ENCODE measurements at regions not wholly inside any gene's neighbourhood (a gene's known extent, or its start where the extent isn't known, plus 50 kb on each side); places are given as distances from the start of the nearest gene placed in this dataset.

- H3K4me3 ChIP-seq (ENCODE audit: low read length), result no peak overlapping the region
- no peak for DNase-seq (ENCODE audit: low read depth)
- no peak for TF ChIP-seq CTCF (IDR thresholded peaks at IDR 0.05; ENCODE audit: insufficient read depth, low read depth, low read length, missing control alignments)
These were observed 127.3 kb upstream of the BOD1 start for GRCh38 chr5:173743641-173744343.

GRCh38 chr5:173744551-173744950, 128.1 kb upstream of the BOD1 start:
- H3K4me3 ChIP-seq (ENCODE audit: low read length), result no peak overlapping the region

GRCh38 chr5:173745123-173745522, 128.7 kb upstream of the BOD1 start:
- H3K4me3 ChIP-seq (ENCODE audit: low read length), result no peak overlapping the region
- TF ChIP-seq CTCF (IDR thresholded peaks at IDR 0.05; ENCODE audit: insufficient read depth, low read depth, low read length, missing control alignments), result no peak
- DNase-seq (ENCODE audit: low read depth), result no peak

More at GRCh38 chr5:173744551-173744950, 128.1 kb upstream of the BOD1 start:
- DNase-seq (ENCODE audit: low read depth), result no peak
- no peak for TF ChIP-seq CTCF (IDR thresholded peaks at IDR 0.05; ENCODE audit: insufficient read depth, low read depth, low read length, missing control alignments)

DNA sequence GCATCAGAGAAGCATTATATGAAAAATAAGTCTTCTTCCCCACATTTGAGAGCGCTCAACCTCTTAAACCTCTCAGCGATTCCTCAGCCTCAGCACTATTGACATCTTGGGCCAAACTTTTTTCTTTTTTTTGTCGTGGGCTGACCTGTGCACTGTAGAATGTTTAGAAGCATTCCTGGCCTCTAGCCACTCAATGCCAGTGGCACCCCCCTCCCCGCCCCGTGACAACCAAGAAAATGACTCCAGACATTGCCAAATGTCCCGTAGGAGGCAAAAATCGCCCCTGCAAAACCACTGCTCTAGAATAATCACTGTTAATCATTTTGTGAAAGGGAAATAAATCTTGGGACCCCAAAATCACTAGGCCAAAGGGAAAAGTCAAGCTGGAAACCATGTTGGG, 129.1 kb upstream of the BOD1 start:
- no peak overlapping the region for H3K4me3 ChIP-seq (ENCODE audit: low read length)
- DNase-seq (ENCODE audit: low read depth), result no peak
- TF ChIP-seq CTCF (IDR thresholded peaks at IDR 0.05; ENCODE audit: insufficient read depth, low read depth, low read length, missing control alignments), result no peak

DNA sequence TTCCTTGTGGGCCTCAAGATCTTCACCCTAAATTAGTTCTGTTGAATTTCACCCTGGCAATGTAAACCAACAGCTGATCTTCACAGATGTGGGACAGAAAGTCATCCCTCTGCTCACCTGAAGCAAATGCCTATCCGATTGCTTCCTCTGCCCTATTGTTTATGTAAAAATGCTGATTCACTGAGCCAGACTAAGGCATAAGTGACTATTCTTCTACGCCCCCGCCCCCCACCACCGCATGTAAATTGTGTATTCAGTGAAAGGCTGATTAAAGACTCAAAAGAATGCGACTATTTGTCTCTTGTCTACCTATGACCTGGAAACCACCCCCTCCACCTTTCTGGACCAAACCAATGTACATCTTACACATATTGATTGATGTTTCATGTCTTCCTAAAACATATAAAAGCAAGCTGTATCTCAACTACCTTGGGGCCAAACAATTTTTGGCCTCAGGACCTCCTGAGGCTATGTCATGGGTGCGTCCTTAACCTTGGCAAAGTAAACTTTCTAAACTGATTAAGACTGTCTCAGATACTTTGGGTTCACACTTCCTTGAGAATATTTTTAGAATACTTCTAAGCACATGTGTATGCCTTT, 129.7 kb upstream of the BOD1 start:
- peak; percentile 51 for DNase-seq (ENCODE audit: low read depth)
- no peak overlapping the region for H3K4me3 ChIP-seq (ENCODE audit: low read length)
- no peak for TF ChIP-seq CTCF (IDR thresholded peaks at IDR 0.05; ENCODE audit: insufficient read depth, low read depth, low read length, missing control alignments)

GRCh38 chr5:173747876-173748275, 131.4 kb upstream of the BOD1 start:
- no peak for TF ChIP-seq CTCF (IDR thresholded peaks at IDR 0.05; ENCODE audit: insufficient read depth, low read depth, low read length, missing control alignments)
- no peak for DNase-seq (ENCODE audit: low read depth)
- H3K4me3 ChIP-seq (ENCODE audit: low read length), result no peak overlapping the region

Data from epithelial cell of esophagus (primary cell).